Right lobe of liver (tissue), 4 donors: ENCODE measurements at regions not wholly inside any gene's neighbourhood (a gene's known extent, or its start where the extent isn't known, plus 50 kb on each side); places are given as distances from the start of the nearest gene placed in this dataset.

ENCODE experiments used
- POLR2A ChIP-seq: fragments of 450-650 bp; IDR thresholded peaks from one replicate; pipeline ENCODE4 v1.6.1; 2017; ENCODE audit warnings: antibody characterized with exemption, mild to moderate bottlenecking
- TF ChIP-seq, protein P1 (sequence below), 4 donors: fragments of 200-600 bp in 3 of 4; fragments of 450-650 bp in 1 of 4; IDR thresholded peaks; one replicate each; pipeline versions ENCODE4 v1.5.1 to v1.8.0; 2016 to 2022; ENCODE audit warnings: antibody characterized with exemption in 4 of 4, mild to moderate bottlenecking in 2 of 4
- donor health status: DM: no; HTN: no; CAD: no.
- donor health status: DM: no; HTN: no; CAD: no.
- donor health status: DM: no; HTN: yes; CAD: no.

DNA sequence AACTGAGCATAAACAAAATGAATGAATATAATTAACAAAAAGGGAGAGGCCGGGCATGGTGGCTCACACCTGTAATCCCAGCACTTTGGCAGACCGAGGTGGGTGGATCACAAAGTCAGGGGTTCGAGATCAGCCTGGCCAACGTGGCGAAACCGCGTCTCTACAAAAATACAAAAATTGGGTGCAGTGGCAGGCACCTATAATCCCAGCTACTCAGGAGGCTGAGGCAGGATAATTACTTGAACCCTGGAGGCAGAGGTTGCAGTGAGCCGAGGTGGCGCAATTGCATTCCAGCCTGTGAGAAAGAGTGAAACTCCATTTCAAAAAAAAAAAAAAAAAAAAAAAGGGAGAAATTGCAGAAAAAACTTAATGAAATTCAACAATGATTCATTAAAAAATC, 839.3 kb upstream of the CTNND2 start:
- TF ChIP-seq, protein P1, sequence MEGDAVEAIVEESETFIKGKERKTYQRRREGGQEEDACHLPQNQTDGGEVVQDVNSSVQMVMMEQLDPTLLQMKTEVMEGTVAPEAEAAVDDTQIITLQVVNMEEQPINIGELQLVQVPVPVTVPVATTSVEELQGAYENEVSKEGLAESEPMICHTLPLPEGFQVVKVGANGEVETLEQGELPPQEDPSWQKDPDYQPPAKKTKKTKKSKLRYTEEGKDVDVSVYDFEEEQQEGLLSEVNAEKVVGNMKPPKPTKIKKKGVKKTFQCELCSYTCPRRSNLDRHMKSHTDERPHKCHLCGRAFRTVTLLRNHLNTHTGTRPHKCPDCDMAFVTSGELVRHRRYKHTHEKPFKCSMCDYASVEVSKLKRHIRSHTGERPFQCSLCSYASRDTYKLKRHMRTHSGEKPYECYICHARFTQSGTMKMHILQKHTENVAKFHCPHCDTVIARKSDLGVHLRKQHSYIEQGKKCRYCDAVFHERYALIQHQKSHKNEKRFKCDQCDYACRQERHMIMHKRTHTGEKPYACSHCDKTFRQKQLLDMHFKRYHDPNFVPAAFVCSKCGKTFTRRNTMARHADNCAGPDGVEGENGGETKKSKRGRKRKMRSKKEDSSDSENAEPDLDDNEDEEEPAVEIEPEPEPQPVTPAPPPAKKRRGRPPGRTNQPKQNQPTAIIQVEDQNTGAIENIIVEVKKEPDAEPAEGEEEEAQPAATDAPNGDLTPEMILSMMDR (IDR thresholded peaks at IDR 0.05) = no peak
- TF ChIP-seq POLR2A = no peak
